ENCODE measurements at regions not wholly inside any gene's neighbourhood (a gene's known extent, or its start where the extent isn't known, plus 50 kb on each side); places are given as distances from the start of the nearest gene placed in this dataset.
"Not testable (repeated sequence)": the region's sequence is repeated elsewhere in the genome, so short reads cannot be mapped to it uniquely, and the experiment has no call there.

DNA sequence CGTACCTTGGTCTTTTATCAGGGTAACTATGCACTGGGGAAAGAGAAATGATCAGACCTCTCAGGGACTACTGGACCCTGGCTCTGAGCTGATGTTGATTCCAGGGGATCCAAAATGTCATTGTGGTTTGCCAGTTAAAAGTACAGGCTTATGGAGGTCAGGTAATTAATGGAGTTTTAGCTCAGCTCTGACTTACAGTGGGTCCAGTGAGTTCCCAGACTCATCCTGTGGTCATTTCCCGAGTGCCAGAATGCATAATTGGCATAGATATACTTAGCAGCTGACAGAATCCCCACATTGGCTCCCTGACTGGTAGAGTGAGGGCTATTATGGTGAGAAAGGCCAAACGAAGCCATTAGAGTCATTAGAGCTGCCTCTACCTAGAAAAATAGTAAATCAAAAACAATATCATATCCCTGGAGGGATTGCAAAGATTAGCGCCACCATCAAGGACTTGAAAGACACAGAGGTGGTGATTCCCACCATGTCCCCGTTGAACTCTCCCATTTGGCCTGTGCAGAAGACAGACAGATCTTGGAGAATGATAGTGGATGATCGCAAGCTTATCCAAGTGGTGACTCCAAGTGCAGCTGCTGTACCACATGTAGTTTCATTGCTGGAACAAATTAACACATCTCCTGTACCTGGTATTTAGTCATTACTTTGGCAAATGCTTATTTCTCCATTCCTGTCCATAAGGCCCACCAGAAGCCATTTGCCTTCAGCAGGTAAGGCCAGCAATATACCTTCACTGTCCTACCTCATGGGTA is 152.4 kb downstream of the THBS2 start:
- H3K9me3 ChIP-seq, result peaks cover 0 to 4% (median 0%) of the 10 kb centered on the region in 12 donors
- DNase-seq (no peak), ATAC-seq (no peak)
- H3K4me1 ChIP-seq, result peaks cover 0 to 4% (median 0%) of the 10 kb centered on the region in 12 donors
- TF ChIP-seq POLR2A (IDR thresholded peaks at IDR 0.05) (no peak), CTCF (IDR thresholded peaks at IDR 0.05) (no peak)
- intact Hi-C loops (cut with DNase I), result no loop called here
- no peaks in the 10 kb centered on the region for H3K36me3 ChIP-seq
- peaks cover 0 to 14% (median 0%) of the 10 kb centered on the region in 9 donors for H3K27me3 ChIP-seq
- 68 to 76% (median 73%) methylated on average over 6 of the region's 6 CpGs for WGBS, 4 donors
- H3K4me3 ChIP-seq, result no peak overlapping the region
- H3K27ac ChIP-seq, result no peak overlapping the region

DNA sequence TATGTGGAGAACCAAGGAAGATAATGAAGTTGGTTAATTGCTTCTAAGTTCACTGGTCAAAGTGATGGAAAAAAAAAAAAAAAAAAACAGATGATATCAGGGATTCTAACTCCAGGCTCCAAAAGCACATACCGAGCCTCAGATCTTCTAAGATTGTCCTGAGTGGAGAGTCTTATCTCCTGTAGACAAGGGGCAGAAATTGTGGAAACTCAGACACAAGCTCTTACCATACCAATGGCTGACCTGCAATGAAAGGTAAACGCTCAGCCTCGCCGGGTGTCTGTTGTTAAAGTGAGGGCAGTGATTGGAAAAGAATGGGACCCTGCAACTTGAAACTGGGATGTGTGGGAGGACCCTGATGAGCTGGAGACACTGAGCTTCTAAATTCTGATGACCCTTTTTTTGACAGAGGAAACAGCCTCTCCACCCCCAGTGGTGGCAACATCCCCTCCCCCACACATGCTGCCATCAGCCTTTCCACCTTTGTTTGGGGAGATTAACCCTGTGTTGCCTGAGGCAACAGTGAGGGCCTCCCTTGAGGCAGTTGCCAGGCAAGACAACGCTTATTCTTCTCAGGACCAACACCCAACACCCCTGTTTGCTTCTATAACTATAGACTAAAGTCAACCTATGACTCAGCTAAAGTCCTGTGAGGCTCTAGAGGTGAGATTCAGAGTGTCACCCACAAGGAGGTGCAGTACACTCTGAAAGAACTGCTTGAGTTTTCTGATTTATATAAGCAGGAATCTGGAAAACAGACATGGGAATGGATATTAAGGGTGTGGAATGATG is 154.0 kb downstream of the THBS2 start:
- peaks cover 0 to 4% (median 0%) of the 10 kb centered on the region in 12 donors for H3K4me1 ChIP-seq
- WGBS, 4 donors, result 57 to 76% (median 70%) methylated on average over 5 of the region's 5 CpGs
- TF ChIP-seq CTCF (IDR thresholded peaks at IDR 0.05) (no peak), POLR2A (IDR thresholded peaks at IDR 0.05) (no peak)
- no peak for DNase-seq
- no peak for ATAC-seq
- no peaks in the 10 kb centered on the region for H3K36me3 ChIP-seq
- H3K27ac ChIP-seq, result no peak overlapping the region
- intact Hi-C loops (cut with DNase I), result loop anchor here in 1 of 10 donors (10.0 kb wide), 1 partner anchor 825 kb away; no protein-coding TSS in a partner anchor
- peaks cover 0 to 4% (median 0%) of the 10 kb centered on the region in 12 donors for H3K9me3 ChIP-seq
- peaks cover 0 to 14% (median 0%) of the 10 kb centered on the region in 9 donors for H3K27me3 ChIP-seq
- H3K4me3 ChIP-seq, result no peak overlapping the region

GRCh38 chr6:169098651-169099050 is 155.0 kb downstream of the THBS2 start:
- H3K27me3 ChIP-seq, result peaks cover 0 to 14% (median 0%) of the 10 kb centered on the region in 9 donors
- H3K9me3 ChIP-seq, H3K4me1 ChIP-seq, ATAC-seq, H3K27ac ChIP-seq, H3K4me3 ChIP-seq, DNase-seq, H3K36me3 ChIP-seq: not testable (repeated sequence)
- intact Hi-C loops (cut with DNase I), result loop anchor here in 1 of 10 donors (10.0 kb wide), 1 partner anchor 826 kb away; no protein-coding TSS in a partner anchor
- WGBS, 4 donors, result 83 to 85% (median 84%) methylated on average over 2 of the region's 2 CpGs

- Histone ChIP-seq H3K9me3 (no peaks in the 10 kb centered on the region), H3K4me3 (no peak overlapping the region), H3K36me3 (no peaks in the 10 kb centered on the region), H3K4me1 (peaks cover 0 to 4% (median 0%) of the 10 kb centered on the region in 12 donors), H3K27ac (no peak overlapping the region), H3K27me3 (peaks cover 0 to 14% (median 0%) of the 10 kb centered on the region in 9 donors)
- intact Hi-C loops (cut with DNase I), result loop anchor here in 1 of 10 donors (10.0 kb wide), 1 partner anchor 827 kb away; no protein-coding TSS in a partner anchor
- ATAC-seq, result no peak
- TF ChIP-seq CTCF (IDR thresholded peaks at IDR 0.05), result no peak
- no peak for TF ChIP-seq POLR2A (IDR thresholded peaks at IDR 0.05)
- 60 to 82% (median 63%) methylated on average over 1 of the region's 1 CpG for WGBS, 4 donors
- DNase-seq, result no peak
Observed at GRCh38 chr6:169098116-169098515, 155.5 kb downstream of the THBS2 start.

Measured in heart left ventricle (tissue), 16 donors.